ENCODE measurements at regions not wholly inside any gene's neighbourhood (a gene's known extent, or its start where the extent isn't known, plus 50 kb on each side); places are given as distances from the start of the nearest gene placed in this dataset.

- TF ChIP-seq CTCF (IDR thresholded peaks at IDR 0.05) (no peak), EP300 (IDR thresholded peaks at IDR 0.05) (no peak), POLR2A (IDR thresholded peaks at IDR 0.05) (no peak)
Measured at GRCh38 chr5:117299936-117300328, 725.3 kb upstream of the SEMA6A start.
